ENCODE measurements at regions not wholly inside any gene's neighbourhood (a gene's known extent, or its start where the extent isn't known, plus 50 kb on each side); places are given as distances from the start of the nearest gene placed in this dataset.
A peak's percentile ranks its signal among the peaks of the same experiment; 100 is the strongest.

DNA sequence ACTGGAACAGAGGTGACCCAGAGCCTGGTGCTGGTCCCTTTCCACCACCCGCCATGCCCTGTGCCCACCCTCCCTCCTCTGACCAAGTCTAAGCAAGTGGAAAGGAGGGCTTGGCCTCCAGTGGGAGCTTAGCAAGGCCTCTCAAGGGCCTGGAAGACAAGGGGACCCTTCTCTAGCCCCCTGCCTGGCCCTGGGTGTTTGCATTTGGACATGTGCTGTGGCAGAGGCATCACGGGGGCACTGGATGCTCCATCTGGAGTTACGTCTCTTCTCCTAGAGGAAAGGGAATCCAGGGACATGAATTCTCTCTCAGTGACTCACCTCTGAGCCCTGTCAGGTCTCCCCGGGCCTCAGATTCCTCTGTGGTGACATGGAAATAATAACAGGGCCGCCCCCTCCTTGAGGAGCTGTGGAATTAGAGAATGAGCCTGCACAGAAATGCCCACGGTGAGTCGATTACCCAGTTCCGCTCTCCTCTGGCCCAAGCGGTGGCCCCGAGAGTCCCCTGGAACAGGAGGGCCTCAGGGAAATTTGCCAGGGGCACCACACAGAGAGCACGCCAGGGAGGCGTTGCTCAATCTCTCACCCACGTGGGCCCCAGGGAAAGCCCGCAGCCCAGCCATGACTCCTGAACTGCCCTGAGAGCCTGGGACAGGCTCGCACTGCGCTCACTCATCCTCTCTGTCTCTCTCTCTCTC lies 189.6 kb downstream of the BCOR start:
- peaks cover 18% of the 10 kb centered on the region for H3K4me1 ChIP-seq (ENCODE audit: control insufficient read depth, insufficient read depth, low read length)
- peak; percentile 87 for DNase-seq (ENCODE audit: low read depth)
- peaks cover 10% of the 10 kb centered on the region for H3K27me3 ChIP-seq (replicated peaks; ENCODE audit: control insufficient read depth, insufficient read depth, low read length)
- no peak overlapping the region for H3K4me3 ChIP-seq (ENCODE audit: low read length)
- H3K9ac ChIP-seq (ENCODE audit: low read length) = peak overlapping the region; percentile 44
- no peaks in the 10 kb centered on the region for H3K36me3 ChIP-seq (ENCODE audit: control insufficient read depth, insufficient read depth, low read length, severe bottlenecking)
- H3K9me3 ChIP-seq (ENCODE audit: control insufficient read depth, low read length) = peaks cover 3% of the 10 kb centered on the region

DNA sequence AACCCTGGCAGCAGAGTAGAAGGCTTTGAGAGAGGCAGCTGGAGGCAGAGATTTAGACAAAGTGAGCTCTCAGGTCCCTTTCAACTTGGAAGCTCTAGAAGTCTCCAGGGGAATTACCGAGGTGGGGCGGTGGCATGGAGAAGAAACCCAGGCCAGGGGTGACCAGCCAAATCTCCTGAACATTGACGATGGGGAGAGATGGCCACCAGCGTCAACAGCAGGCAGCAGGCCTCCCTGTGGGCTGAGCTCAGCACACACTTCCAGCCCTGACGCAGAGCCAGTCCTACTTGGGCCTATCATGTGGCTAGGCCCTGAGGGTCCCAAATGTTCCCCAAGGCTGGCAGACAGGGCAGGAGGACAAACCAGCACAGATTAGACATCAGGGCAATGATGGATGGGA lies 187.8 kb downstream of the BCOR start:
- peaks cover 8% of the 10 kb centered on the region for H3K9me3 ChIP-seq (ENCODE audit: control insufficient read depth, low read length)
- DNase-seq (ENCODE audit: low read depth) = no peak
- no peak overlapping the region for H3K4me3 ChIP-seq (ENCODE audit: low read length)
- peaks cover 18% of the 10 kb centered on the region for H3K4me1 ChIP-seq (ENCODE audit: control insufficient read depth, insufficient read depth, low read length)
- H3K36me3 ChIP-seq (ENCODE audit: control insufficient read depth, insufficient read depth, low read length, severe bottlenecking) = no peaks in the 10 kb centered on the region
- no peak overlapping the region for H3K9ac ChIP-seq (ENCODE audit: low read length)
- peaks cover 4% of the 10 kb centered on the region for H3K27me3 ChIP-seq (replicated peaks; ENCODE audit: control insufficient read depth, insufficient read depth, low read length)

GRCh38 chrX:39910651-39911050 lies 187.1 kb downstream of the BCOR start:
- DNase-seq (ENCODE audit: low read depth) = no peak
- Histone ChIP-seq H3K4me3 (ENCODE audit: low read length) (no peak overlapping the region), H3K4me1 (ENCODE audit: control insufficient read depth, insufficient read depth, low read length) (peaks cover 18% of the 10 kb centered on the region), H3K9ac (ENCODE audit: low read length) (no peak overlapping the region), H3K9me3 (ENCODE audit: control insufficient read depth, low read length) (peaks cover 8% of the 10 kb centered on the region), H3K27me3 (replicated peaks; ENCODE audit: control insufficient read depth, insufficient read depth, low read length) (peaks cover 4% of the 10 kb centered on the region), H3K36me3 (ENCODE audit: control insufficient read depth, insufficient read depth, low read length, severe bottlenecking) (no peaks in the 10 kb centered on the region)

GRCh38 chrX:39911278-39911897 lies 186.4 kb downstream of the BCOR start:
- Histone ChIP-seq H3K4me1 (ENCODE audit: control insufficient read depth, insufficient read depth, low read length) (peaks cover 18% of the 10 kb centered on the region), H3K27me3 (replicated peaks; ENCODE audit: control insufficient read depth, insufficient read depth, low read length) (peaks cover 4% of the 10 kb centered on the region), H3K36me3 (ENCODE audit: control insufficient read depth, insufficient read depth, low read length, severe bottlenecking) (no peaks in the 10 kb centered on the region), H3K9ac (ENCODE audit: low read length) (no peak overlapping the region), H3K4me3 (ENCODE audit: low read length) (no peak overlapping the region), H3K9me3 (ENCODE audit: control insufficient read depth, low read length) (peaks cover 8% of the 10 kb centered on the region)
- no peak for DNase-seq (ENCODE audit: low read depth)

- Histone ChIP-seq H3K9ac (ENCODE audit: low read length) (no peak overlapping the region), H3K9me3 (ENCODE audit: control insufficient read depth, low read length) (peaks cover 11% of the 10 kb centered on the region), H3K27me3 (replicated peaks; ENCODE audit: control insufficient read depth, insufficient read depth, low read length) (peaks cover 11% of the 10 kb centered on the region), H3K36me3 (ENCODE audit: control insufficient read depth, insufficient read depth, low read length, severe bottlenecking) (no peaks in the 10 kb centered on the region), H3K4me1 (ENCODE audit: control insufficient read depth, insufficient read depth, low read length) (peaks cover 18% of the 10 kb centered on the region), H3K4me3 (ENCODE audit: low read length) (no peak overlapping the region)
- DNase-seq (ENCODE audit: low read depth) = no peak
Observed at GRCh38 chrX:39912126-39912525, 185.6 kb downstream of the BCOR start.

GRCh38 chrX:39915081-39915480 lies 182.7 kb downstream of the BCOR start:
- Histone ChIP-seq H3K36me3 (ENCODE audit: control insufficient read depth, insufficient read depth, low read length, severe bottlenecking) (no peaks in the 10 kb centered on the region), H3K4me3 (ENCODE audit: low read length) (no peak overlapping the region), H3K9ac (ENCODE audit: low read length) (no peak overlapping the region), H3K9me3 (ENCODE audit: control insufficient read depth, low read length) (peaks cover 18% of the 10 kb centered on the region), H3K4me1 (ENCODE audit: control insufficient read depth, insufficient read depth, low read length) (no peaks in the 10 kb centered on the region), H3K27me3 (replicated peaks; ENCODE audit: control insufficient read depth, insufficient read depth, low read length) (peaks cover 22% of the 10 kb centered on the region)
- DNase-seq (ENCODE audit: low read depth) = no peak

- DNase-seq (ENCODE audit: low read depth) = no peak
- Histone ChIP-seq H3K27me3 (replicated peaks; ENCODE audit: control insufficient read depth, insufficient read depth, low read length) (peaks cover 22% of the 10 kb centered on the region), H3K4me1 (ENCODE audit: control insufficient read depth, insufficient read depth, low read length) (no peaks in the 10 kb centered on the region), H3K9me3 (ENCODE audit: control insufficient read depth, low read length) (peaks cover 18% of the 10 kb centered on the region), H3K36me3 (ENCODE audit: control insufficient read depth, insufficient read depth, low read length, severe bottlenecking) (no peaks in the 10 kb centered on the region), H3K4me3 (ENCODE audit: low read length) (no peak overlapping the region), H3K9ac (ENCODE audit: low read length) (no peak overlapping the region)
Observed at GRCh38 chrX:39915596-39915995, 182.2 kb downstream of the BCOR start.

DNA sequence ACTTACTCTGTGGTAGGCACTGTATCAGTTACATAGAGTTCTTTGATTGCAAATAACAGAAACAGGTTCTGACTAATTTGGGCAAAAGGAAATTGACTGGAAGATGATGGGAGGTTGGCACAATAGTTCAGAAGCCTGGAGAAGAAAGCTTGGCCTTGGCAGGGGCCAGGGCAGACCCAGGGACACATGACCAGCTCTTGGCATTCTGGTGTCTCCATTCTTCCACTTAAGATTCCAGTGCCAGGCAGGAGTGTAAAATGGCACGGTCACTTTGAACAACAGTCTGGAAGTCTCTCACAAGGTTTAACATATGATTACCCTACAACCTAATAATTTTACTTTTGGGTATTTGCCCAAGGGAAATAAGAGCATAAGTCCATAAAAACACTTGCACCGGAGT lies 175.9 kb downstream of the BCOR start:
- Histone ChIP-seq H3K9me3 (ENCODE audit: control insufficient read depth, low read length) (peaks cover 11% of the 10 kb centered on the region), H3K36me3 (ENCODE audit: control insufficient read depth, insufficient read depth, low read length, severe bottlenecking) (no peaks in the 10 kb centered on the region), H3K4me3 (ENCODE audit: low read length) (no peak overlapping the region), H3K9ac (ENCODE audit: low read length) (no peak overlapping the region), H3K27me3 (replicated peaks; ENCODE audit: control insufficient read depth, insufficient read depth, low read length) (peaks cover 43% of the 10 kb centered on the region), H3K4me1 (ENCODE audit: control insufficient read depth, insufficient read depth, low read length) (no peaks in the 10 kb centered on the region)
- DNase-seq (ENCODE audit: low read depth) = no peak

DNA sequence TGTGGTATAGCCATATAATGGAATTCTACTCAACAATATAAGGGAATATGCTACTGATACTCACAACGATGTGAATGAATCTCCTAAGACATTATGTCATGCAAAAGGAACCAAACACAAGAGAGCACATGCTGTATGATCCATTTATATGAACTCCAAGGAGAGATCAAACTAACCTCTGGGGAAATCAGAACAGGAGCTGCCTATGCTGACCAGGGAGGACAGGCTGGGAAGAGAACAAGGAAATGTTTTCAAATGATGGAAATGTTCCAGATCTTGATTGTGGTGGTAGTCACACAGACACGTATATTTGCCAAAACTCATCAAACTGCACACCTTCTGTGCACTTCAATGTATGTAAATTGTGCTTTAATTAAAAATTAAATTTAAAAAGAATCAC lies 175.3 kb downstream of the BCOR start:
- Histone ChIP-seq H3K9ac (ENCODE audit: low read length) (no peak overlapping the region), H3K4me1 (ENCODE audit: control insufficient read depth, insufficient read depth, low read length) (no peaks in the 10 kb centered on the region), H3K9me3 (ENCODE audit: control insufficient read depth, low read length) (peaks cover 6% of the 10 kb centered on the region), H3K36me3 (ENCODE audit: control insufficient read depth, insufficient read depth, low read length, severe bottlenecking) (no peaks in the 10 kb centered on the region), H3K4me3 (ENCODE audit: low read length) (no peak overlapping the region), H3K27me3 (replicated peaks; ENCODE audit: control insufficient read depth, insufficient read depth, low read length) (peaks cover 37% of the 10 kb centered on the region)
- DNase-seq (ENCODE audit: low read depth) = no peak

DNA sequence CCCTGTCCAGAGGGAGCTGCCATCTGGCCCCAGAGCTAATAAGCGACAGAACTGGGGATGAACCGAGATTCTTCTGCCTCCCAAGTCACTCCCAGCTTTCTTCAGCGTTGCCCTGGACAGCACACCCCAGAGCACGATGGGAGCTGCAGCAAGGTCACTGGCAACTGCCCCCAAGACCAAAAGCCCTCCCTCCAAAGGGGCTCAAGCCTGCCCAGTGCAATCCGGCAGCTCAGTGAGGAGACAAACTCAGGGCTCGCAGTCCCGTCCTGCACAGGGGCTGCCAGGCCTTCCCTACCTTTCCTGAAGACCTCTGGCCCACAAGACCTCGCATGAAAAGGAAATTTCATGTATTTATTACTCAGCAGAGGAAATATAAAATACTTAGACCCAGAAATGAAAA lies 174.8 kb downstream of the BCOR start:
- Histone ChIP-seq H3K27me3 (replicated peaks; ENCODE audit: control insufficient read depth, insufficient read depth, low read length) (peaks cover 41% of the 10 kb centered on the region), H3K4me3 (ENCODE audit: low read length) (no peak overlapping the region), H3K9me3 (ENCODE audit: control insufficient read depth, low read length) (peaks cover 2% of the 10 kb centered on the region), H3K9ac (ENCODE audit: low read length) (no peak overlapping the region), H3K36me3 (ENCODE audit: control insufficient read depth, insufficient read depth, low read length, severe bottlenecking) (no peaks in the 10 kb centered on the region), H3K4me1 (ENCODE audit: control insufficient read depth, insufficient read depth, low read length) (no peaks in the 10 kb centered on the region)
- DNase-seq (ENCODE audit: low read depth) = no peak

DNA sequence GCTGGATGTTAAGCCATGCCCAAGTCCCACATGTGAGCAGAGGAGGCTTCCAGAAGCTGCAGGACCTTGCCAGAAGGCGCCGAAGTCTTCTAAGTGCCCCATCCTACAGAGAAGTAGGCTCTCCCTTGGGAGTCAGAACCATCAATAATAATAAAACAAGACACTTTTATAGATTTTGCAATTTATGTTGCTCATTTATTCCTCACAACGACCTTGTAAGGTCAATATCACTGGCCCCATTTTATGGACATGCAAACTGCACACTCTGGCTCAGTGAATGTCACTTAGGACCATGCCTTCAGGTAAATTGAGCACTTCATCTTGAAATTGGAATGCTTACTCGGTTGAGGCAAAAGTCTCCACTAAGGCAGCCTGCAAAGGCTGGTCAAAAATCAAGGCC lies 170.4 kb downstream of the BCOR start:
- Histone ChIP-seq H3K4me3 (ENCODE audit: low read length) (no peak overlapping the region), H3K9ac (ENCODE audit: low read length) (no peak overlapping the region), H3K36me3 (ENCODE audit: control insufficient read depth, insufficient read depth, low read length, severe bottlenecking) (no peaks in the 10 kb centered on the region), H3K9me3 (ENCODE audit: control insufficient read depth, low read length) (peaks cover 2% of the 10 kb centered on the region), H3K27me3 (replicated peaks; ENCODE audit: control insufficient read depth, insufficient read depth, low read length) (peaks cover 36% of the 10 kb centered on the region), H3K4me1 (ENCODE audit: control insufficient read depth, insufficient read depth, low read length) (peaks cover 11% of the 10 kb centered on the region)
- DNase-seq (ENCODE audit: low read depth) = no peak
